ENCODE measurements at regions not wholly inside any gene's neighbourhood (a gene's known extent, or its start where the extent isn't known, plus 50 kb on each side); places are given as distances from the start of the nearest gene placed in this dataset.
A peak's percentile ranks its signal among the peaks of the same experiment; 100 is the strongest.

DNA sequence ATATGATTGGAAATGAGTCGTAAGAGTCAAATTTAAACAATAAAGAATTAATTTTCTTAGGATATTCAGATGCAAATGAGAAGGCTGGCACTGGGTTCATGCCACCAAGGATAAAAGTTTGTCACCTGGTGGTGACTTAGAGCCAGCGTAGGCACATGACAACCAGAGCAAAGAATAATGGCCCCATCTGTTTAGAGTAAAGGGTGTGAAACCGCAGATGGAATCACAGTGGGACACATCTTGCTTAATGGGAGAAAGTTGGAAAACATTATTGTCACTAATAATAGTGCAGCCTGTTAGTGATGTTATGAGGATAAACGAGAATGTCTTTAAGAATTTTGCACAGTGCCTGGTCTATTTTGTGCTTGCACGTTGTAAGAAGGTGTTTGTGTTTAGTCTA lies 727.8 kb downstream of the QKI start:
- DNase-seq: no peak

DNA sequence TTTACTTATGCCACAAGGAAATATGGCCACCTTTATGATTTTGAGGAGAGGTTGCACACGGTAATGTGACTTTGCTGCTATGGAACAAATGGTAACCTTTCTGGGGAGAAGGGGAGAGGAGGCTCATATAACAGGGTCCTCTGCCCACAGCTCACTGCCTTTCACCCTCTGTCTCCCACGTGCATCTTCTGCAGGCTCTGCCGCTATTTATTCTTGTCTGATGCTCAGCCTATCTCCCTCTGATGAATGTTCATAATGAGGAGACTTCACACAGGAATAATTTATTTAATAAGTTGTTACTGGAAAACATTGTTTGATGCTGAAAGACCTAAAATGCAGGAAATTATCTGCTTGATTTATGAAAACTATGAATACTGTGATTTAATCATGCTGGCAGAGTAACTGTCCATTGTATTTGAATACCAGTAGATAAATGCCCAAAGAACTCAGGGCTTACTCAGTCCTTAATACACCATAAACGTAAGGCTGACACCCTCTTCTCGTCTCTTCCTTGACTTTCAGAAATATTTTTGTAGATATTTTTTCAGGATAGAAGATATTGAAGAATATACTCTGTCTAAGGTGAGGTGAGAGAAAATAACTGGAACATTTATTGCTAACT lies 721.1 kb downstream of the QKI start:
- no peak for DNase-seq

DNA sequence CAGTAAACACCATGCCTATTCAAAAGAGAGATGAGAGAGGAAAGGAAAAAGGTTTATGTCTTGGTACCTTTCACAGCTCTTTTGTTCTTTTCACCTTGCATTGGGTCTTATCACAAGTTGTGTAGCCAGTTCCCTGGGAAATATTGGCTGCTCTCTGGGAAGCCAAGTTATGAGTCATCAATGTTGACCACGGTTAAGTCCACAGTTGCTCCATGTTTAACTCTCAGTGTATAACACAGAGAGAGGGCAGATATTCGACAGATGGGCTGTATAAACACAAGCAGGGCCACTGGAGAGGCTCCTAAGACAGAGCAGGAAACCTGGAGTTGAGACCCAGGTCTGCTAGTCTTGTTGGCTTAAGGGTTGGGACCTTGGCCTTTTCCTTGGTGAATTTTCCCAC lies 718.6 kb downstream of the QKI start:
- no peak for DNase-seq

DNA sequence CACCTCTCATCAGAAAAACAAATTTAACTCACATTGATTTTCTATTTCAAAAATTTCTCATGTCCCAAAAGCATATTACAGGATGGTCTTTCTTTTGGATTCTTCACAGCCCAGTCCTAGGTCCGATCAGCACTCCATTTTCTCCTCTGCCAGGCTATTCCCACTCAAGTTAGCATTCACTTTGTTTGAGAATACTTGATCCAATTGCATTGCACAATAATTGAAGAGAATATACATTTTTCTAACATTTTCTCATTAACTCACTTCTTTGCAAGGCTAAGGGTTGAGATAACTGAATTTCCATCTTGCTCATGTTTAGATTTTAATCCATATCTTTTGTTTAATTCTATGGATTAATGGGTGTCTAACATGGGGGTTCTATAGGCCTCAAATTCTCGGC lies 716.1 kb downstream of the QKI start:
- DNase-seq: no peak

DNA sequence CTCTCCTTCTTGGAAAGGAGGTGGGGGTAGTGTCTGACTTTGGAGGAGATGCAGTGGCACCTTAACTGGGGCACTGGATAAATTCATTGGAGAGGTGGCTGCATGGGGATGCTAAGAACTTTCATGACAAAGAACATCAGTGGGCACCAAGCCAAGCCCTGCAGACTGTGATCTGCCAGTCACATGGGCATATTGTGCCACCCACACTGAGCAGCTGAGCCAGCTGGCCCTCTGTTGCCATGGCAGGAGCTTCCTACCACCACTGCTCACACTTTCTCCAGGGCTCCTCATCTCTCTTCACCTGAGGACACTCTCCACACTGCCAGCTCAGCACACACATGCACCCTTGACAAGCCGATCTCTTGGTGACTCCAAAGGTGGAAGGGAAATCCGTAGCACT lies 715.6 kb downstream of the QKI start:
- DNase-seq: no peak

DNA sequence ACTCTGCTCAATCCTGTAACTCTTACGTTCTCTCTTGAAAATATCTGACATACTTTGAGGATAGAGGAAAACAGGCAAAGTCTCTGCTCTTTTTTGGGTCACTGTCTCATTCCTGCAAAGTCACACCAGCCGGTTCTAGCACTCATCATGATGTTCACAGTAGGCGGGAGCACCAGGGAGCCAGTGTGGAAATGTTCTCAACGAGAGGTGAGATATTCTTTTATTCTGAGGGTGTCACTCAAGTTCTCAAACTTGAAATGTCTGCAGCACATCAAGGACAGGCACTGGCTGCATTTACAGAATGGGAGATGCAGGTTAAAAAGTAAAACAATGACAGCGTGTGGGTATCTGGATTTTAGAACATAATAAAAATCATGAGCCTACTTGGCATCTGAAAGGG lies 714.7 kb downstream of the QKI start:
- DNase-seq: no peak

DNA sequence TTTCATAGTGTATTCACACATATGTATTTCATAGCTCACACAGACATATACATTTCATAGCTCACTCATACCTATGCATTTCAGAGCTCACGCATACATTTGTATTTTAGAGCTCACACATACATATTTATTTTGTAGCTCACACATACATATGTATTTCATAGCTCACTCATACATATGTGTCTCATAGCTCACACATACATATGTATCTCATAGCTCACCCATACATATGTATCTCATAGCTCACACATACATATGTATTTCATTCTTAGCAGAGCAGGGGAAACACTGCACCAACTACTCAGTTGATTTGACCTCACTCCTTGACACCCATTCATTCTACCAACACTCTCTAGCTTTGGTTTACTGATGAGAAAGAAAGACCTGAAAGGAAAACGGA lies 713.6 kb downstream of the QKI start:
- DNase-seq: no peak

DNA sequence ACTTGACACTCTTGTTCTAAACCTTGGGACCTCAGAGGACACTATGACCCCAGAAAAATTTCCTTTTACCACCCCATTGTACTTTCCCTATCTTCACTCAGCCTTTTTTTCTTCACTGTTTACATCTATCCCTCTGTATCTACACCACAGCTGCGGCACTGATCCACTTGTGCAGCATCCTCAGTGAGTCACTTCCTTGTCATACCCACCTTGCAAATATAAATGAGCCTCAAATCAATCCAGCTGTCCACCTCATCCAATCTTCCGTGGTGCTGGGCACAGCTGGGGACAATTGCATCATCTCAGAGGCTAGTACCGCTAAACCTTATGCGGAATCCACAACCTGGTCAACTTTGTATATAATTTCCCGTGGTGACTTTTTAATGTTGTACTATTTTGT lies 710.5 kb downstream of the QKI start:
- DNase-seq: no peak

DNA sequence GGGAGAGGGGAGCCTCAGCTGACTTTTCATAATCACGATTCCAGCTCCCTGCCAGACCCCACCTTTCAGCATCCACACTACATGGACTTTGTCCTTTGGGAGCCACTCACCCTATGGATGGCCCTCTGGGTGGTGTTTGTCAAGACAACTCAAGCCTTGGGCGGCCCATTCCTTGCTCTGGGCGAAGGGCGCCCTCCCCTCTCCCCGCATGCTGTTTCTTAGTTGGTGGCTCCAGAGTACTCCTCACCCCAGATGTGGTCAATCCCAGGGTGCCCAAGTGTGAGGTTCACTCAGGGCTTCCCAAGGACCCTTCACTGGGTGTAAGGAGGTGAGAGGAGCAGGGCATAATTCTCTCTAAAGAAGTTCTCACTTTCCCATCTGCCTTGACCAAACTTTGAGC lies 710.0 kb downstream of the QKI start:
- no peak for DNase-seq

DNA sequence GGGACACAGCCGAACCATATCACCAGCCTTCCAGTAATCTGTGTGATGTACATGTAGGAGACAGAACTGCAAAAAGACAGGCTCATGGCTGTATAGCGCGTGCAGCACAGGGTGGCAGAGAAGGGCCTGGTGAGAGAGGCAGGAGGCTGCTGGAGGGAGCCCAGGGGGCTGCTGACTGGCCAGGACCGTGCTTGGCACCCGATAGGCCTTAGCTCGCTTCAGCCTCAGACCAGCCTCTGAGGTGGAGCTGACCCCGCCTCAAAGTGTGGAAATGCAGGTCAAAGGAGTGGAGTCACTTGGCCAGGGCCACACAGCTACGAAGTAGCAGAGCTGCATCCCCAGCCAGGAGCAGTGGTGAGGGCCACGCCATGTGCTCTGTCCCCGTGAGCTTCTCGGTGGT lies 707.6 kb downstream of the QKI start:
- DNase-seq: no peak

DNA sequence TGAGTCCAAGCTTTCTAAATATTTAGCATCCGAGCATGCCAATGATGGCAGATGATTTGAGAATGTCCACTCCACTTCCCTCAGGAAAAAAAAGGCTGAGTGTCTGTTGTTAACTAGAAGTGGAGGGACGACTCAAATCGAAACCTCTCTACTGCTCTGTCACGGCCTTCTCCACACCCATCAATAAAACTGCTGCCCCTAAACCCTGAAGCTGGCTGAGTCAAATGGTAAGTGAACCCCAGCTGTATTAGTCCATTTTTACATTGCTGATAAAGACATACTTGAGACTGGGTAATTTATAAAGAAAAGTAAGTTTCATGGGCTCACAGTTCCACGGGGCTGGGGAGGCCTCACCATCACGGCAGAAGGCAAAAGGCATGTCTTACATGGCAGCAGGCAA lies 707.0 kb downstream of the QKI start:
- no peak for DNase-seq

DNA sequence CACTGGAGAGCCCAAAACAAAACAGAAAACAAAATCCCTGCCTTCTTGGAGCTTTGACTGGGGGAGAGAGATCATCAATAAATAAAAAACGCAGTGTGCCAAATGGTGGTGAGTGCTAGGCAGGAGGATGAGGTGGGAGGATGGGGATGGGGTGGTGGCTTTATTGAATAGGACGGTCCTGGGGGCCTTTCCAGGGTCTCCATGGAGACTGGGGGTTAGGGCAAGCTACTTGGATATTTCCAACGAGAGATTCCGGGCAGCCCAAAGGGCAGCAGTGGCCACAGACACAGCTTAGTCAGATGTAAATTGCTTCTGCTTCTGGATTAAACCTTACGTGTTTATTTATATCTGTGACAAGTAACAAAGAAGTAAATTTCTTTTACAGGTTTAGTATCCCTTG lies 700.1 kb downstream of the QKI start:
- DNase-seq: no peak

DNA sequence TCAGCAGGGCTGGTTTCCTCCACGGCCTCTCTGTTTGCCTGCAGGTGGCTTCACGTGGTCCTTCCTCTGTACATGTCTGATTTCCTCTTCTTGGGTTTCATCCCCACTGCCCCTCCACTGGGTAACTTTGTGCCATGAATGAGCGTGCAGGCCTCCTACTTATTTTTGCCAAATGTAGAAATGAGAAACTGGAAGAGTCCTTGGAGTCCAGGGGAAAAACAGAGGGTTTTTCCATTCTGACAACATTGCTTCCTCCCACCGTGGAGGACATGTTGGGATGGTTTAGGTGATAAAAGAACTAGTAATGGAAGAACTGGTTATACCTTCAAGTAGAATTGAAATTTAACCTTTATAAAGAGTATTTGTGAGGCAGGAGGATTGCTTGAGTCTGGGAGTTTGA lies 699.5 kb downstream of the QKI start:
- no peak for DNase-seq

DNA sequence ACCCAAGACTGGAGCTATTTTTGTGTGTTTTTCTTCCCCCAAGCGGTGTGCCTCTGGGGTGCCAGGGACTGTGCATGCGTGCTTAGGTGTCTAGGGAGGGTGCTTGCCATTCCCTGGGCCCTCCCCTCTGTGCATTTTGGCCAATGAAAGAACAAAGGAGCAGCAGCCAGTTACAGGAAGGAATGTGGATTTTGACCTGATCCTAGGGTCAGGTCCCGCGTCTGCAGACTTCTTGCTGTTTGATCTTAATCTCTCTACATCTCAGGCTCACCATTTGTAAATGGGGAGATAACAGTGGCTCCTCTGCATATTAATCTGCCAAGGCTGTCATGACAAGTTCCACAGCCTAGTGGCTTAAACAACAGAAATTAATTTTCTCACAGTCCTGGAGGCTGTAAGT lies 699.1 kb downstream of the QKI start:
- DNase-seq: no peak

DNA sequence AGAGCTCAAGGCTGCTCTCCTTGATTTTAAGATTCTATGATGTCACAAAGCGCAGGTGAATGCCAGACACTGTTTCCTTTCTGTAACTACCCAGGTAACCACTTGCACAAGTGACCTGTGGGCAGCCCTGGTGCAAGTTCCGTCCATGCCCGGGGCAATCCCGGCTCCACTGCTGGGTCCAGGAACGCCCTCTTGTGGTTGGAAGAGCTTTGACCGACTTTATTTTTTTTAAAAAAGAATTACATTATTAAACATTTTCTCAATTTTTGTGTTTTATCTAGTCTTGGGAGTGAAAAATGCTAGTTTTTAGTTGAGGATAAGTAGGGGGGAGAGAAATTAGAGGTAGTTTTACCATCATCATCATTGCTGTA lies 695.2 kb downstream of the QKI start:
- no peak for DNase-seq

DNA sequence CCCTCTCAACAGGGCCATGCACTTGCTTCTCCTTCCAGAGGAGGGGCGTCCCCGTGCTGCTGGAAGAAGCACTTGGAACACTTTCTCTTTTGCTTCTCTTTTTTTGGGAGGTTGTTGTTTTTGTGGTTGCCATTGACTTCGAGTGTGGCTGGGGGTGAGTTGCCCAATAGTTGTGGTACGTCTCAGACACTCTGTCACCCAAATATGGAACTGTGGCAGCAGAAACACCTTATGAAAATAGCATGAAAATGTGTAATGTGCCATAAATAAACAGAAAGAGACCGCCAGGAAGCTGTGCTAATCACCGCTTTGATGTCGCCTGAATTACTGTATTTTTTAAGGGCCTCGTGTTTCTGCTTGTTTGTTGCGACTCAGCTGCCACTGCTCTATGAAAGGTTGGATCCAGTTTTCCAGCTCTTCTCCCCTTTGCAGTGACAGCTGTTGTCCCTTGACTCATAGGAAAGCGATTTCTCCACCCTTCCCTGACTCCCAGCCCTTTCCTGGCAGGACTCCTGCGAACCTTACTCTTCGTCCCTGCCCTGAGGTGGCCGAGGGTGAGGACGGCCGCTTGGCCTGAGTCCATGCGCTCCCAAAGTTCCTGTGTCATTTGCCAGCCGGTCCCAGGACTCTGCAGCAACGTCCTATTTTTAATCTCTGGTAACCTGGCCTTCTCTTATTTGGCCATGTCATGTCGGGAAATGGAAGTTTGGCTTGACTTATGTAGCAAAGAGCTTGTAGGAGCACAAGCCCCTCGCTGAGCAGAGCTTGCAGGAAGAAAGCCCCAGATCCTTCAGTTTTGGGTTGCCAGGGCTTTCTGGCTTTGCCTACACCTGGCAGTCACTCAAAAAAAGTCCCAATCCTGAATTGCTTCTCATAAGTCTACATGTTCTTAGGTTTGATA lies 694.6 kb downstream of the QKI start:
- no peak for DNase-seq

DNA sequence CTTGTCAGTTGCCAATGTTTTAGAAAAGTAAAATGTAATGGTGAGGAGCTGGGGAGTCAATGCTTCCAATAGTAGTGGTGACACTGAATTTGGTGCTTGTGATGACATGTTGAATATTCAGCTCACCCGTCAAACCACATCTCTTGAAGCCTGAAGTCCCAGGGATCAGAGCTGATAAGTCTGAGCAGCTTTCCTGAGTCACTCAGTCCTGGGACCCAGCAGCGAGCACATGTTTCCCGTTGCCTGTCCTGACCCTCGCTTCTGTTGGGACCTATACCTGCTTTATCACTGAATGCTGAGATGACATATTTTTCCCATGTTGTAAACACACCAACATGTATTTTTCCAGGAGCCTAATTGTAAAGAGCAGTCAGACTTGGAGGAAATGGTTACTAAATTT lies 693.6 kb downstream of the QKI start:
- no peak for DNase-seq

DNA sequence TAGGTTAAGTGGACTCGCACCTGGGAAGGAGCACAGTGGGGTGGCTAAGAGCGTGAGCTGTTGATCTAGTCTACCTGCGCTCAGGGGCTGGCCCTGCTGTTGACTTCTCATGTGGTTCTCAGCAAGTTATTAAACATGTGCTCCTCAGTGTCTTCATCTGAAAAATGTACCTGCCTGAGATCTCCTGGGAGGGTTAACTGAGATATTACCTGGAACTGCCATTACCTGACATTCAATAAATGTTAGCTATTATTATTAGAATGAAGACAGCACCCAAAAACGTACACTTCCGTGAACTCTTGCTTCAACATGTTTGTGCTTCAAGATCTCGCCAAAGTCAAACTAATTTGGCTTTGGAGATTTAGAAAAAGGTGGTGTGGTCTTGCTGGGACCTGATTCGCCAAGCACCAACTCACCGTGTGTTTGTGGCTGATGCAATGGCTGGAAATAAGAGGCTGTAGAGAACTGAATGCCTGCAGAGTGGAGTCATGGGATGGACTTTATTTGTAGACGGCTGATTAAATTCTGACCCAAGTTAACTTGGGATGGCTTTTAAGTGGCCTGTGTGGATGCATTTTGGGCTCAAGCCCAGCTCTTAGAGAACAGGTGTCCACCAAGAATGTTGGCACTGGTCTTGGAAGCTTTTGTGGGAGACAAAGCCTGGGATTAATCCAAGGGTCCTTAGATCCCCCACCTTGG lies 692.9 kb downstream of the QKI start:
- DNase-seq: no peak

DNA sequence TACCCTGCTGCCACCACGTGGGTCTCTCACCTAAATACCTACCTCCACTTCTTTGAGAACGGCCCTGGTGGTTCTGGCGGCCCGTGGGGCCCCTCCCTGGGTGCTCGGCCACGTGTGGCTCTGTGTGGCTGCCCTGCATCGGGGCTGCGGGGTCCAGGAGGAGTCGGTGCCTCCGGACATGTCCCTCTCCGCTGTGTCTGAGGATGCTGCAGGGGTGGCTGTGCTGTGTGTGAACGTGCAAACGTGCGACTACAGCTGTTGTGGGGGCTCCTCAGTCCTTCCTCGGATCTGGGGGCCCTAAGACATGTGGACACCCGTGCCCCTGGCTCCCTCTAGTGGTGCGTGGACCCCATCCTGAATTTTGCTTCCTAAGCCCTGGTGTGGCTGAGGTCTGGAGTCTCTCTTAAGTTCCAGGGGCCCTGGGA lies 691.8 kb downstream of the QKI start:
- peak; percentile 5 for DNase-seq

DNA sequence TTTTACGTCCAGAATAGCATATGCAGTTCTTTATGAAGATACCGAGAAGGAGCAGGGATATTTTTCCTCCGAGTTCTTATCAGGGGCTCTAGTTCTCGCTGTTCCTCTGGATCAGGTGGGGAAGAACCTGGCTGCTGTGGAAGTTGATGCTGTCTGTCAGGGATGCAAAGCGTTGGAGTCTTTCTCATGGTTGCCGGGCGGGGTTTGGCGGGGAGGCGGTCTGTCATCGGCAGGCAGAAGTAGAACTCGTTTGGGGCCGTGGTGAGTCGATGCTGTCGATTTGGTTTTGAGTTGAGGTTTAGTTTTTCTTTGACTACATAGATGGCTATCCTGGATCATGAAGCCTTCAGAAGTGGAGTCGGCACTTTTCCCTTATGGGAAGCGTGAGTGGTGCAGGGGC lies 691.2 kb downstream of the QKI start:
- no peak for DNase-seq

DNA sequence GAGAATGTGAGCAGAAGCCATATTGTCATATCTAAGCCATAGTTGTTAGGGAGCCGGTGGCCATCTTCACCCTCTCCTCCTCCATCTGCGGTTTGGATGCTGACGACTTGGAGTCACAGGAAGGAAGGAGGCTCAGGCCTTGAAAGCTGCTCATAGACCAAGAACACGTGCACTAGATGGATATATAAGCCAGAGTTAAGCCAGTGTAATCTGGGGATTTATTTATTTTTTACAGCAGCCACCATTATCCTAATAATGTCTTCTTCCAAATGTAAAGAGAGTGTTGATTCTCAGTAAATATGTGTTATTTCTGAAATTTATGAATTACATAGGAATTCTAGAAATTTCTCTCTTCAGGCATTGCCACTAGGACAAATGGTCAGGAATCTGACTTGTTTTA lies 689.9 kb downstream of the QKI start:
- DNase-seq: no peak

DNA sequence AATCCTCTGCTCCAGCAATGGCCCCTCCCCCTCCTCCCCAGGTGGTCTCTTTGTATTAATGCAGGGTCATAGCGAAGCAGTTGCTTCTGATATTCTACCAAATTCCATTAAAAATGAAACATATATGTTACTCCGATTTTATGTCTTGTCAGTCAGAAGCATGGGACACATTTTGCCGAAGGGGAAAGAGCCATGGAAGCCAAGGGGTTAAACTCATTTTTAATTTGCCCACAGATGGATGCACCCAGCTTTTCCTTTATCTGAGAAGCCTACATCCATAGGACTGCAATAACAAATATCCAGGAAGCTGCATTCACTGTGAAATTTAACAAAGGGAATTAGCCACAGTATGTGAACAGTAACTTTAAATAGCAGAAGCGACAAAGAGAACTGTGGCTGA lies 688.2 kb downstream of the QKI start:
- DNase-seq: no peak

DNA sequence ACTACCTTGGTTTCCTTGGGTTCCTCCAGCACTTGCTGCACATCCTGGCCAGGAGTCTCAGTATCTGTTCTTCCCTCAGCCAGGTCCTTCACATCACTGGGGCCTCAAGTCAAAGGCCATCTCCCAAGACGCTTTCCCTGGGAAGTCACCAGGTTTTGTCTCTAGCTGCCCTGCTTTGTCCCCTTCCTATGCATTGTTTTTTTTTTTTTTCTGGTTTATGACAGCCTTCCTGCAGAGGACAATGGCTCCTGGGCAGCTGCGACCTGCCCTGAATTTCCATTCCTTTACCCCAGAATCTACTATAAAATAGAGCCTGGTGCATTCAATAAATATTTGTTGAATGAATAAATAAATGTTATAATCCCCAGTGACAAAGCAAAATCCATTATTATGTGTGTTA lies 687.3 kb downstream of the QKI start:
- no peak for DNase-seq

DNA sequence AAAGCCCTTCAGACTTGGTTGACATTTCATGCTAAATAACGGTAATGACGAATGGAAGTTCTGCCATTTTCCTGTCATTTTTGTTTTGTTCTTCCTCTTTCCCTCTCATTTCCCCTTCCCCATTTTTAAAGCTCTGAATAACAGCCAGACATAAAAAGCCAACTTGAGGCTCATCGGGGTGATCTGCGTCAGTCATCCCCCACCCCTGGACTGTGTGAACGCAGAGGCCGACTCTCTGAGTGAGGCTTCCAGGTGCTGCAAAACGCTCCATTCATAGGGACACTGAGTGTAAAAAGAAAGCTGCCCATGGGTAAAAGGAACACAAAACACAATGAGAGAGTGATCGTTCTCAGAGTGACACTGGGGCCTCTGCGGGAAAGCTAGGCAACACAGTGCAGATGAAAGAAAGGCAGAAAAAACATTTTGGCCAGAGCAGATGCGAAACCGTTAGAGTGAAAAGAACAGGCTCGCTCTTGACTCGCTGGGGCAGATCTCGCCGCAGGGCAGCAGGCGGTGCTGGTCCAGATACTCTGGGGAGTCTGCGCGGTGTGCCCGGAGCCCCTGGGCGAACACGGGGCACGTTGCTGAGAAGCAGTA lies 684.8 kb downstream of the QKI start:
- no peak for DNase-seq
